ENCODE measurements at regions not wholly inside any gene's neighbourhood (a gene's known extent, or its start where the extent isn't known, plus 50 kb on each side); places are given as distances from the start of the nearest gene placed in this dataset.

- H3K4me1 ChIP-seq (ENCODE audit: insufficient read depth, low read length), result no peaks in the 10 kb centered on the region
- peaks cover 5% of the 10 kb centered on the region for H3K27me3 ChIP-seq (ENCODE audit: insufficient read depth, low read length)
- no peaks in the 10 kb centered on the region for H3K9me3 ChIP-seq (ENCODE audit: low read depth, low read length)
- no peak overlapping the region for H3K4me3 ChIP-seq (ENCODE audit: low read length)
Observed at GRCh38 chr2:611519-611918, 65.7 kb downstream of the TMEM18 start.

- no peaks in the 10 kb centered on the region for H3K27me3 ChIP-seq (ENCODE audit: insufficient read depth, low read length)
- no peaks in the 10 kb centered on the region for H3K9me3 ChIP-seq (ENCODE audit: low read depth, low read length)
- H3K4me1 ChIP-seq (ENCODE audit: insufficient read depth, low read length), result no peaks in the 10 kb centered on the region
- no peak overlapping the region for H3K4me3 ChIP-seq (ENCODE audit: low read length)
Observed at GRCh38 chr2:610491-610890, 66.7 kb downstream of the TMEM18 start.

GRCh38 chr2:609881-610280 is 67.3 kb downstream of the TMEM18 start:
- Histone ChIP-seq H3K9me3 (ENCODE audit: low read depth, low read length) (no peaks in the 10 kb centered on the region), H3K4me1 (ENCODE audit: insufficient read depth, low read length) (no peaks in the 10 kb centered on the region), H3K4me3 (ENCODE audit: low read length) (no peak overlapping the region), H3K27me3 (ENCODE audit: insufficient read depth, low read length) (no peaks in the 10 kb centered on the region)

GRCh38 chr2:609449-609848 is 67.8 kb downstream of the TMEM18 start:
- no peaks in the 10 kb centered on the region for H3K27me3 ChIP-seq (ENCODE audit: insufficient read depth, low read length)
- H3K4me3 ChIP-seq (ENCODE audit: low read length), result no peak overlapping the region
- H3K4me1 ChIP-seq (ENCODE audit: insufficient read depth, low read length), result no peaks in the 10 kb centered on the region
- no peaks in the 10 kb centered on the region for H3K9me3 ChIP-seq (ENCODE audit: low read depth, low read length)

GRCh38 chr2:608711-609110 is 68.5 kb downstream of the TMEM18 start:
- no peaks in the 10 kb centered on the region for H3K4me1 ChIP-seq (ENCODE audit: insufficient read depth, low read length)
- no peak overlapping the region for H3K4me3 ChIP-seq (ENCODE audit: low read length)
- H3K9me3 ChIP-seq (ENCODE audit: low read depth, low read length), result no peaks in the 10 kb centered on the region
- no peaks in the 10 kb centered on the region for H3K27me3 ChIP-seq (ENCODE audit: insufficient read depth, low read length)

GRCh38 chr2:608297-608696 is 68.9 kb downstream of the TMEM18 start:
- H3K4me3 ChIP-seq (ENCODE audit: low read length), result no peak overlapping the region
- no peaks in the 10 kb centered on the region for H3K4me1 ChIP-seq (ENCODE audit: insufficient read depth, low read length)
- no peaks in the 10 kb centered on the region for H3K9me3 ChIP-seq (ENCODE audit: low read depth, low read length)
- H3K27me3 ChIP-seq (ENCODE audit: insufficient read depth, low read length), result no peaks in the 10 kb centered on the region

- H3K9me3 ChIP-seq (ENCODE audit: low read depth, low read length), result no peaks in the 10 kb centered on the region
- no peaks in the 10 kb centered on the region for H3K27me3 ChIP-seq (ENCODE audit: insufficient read depth, low read length)
- no peak overlapping the region for H3K4me3 ChIP-seq (ENCODE audit: low read length)
- no peaks in the 10 kb centered on the region for H3K4me1 ChIP-seq (ENCODE audit: insufficient read depth, low read length)
Observed at GRCh38 chr2:607709-608108, 69.5 kb downstream of the TMEM18 start.

- H3K27me3 ChIP-seq (ENCODE audit: insufficient read depth, low read length), result no peaks in the 10 kb centered on the region
- H3K4me1 ChIP-seq (ENCODE audit: insufficient read depth, low read length), result no peaks in the 10 kb centered on the region
- no peak overlapping the region for H3K4me3 ChIP-seq (ENCODE audit: low read length)
- no peaks in the 10 kb centered on the region for H3K9me3 ChIP-seq (ENCODE audit: low read depth, low read length)
Observed at GRCh38 chr2:607172-607571, 70.0 kb downstream of the TMEM18 start.

GRCh38 chr2:605674-606608 is 71.3 kb downstream of the TMEM18 start:
- Histone ChIP-seq H3K4me3 (ENCODE audit: low read length) (no peak overlapping the region), H3K9me3 (ENCODE audit: low read depth, low read length) (no peaks in the 10 kb centered on the region), H3K4me1 (ENCODE audit: insufficient read depth, low read length) (no peaks in the 10 kb centered on the region), H3K27me3 (ENCODE audit: insufficient read depth, low read length) (no peaks in the 10 kb centered on the region)

- Histone ChIP-seq H3K4me3 (ENCODE audit: low read length) (no peak overlapping the region), H3K4me1 (ENCODE audit: insufficient read depth, low read length) (no peaks in the 10 kb centered on the region), H3K9me3 (ENCODE audit: low read depth, low read length) (no peaks in the 10 kb centered on the region), H3K27me3 (ENCODE audit: insufficient read depth, low read length) (no peaks in the 10 kb centered on the region)
Observed at GRCh38 chr2:604854-605524, 72.2 kb downstream of the TMEM18 start.

- H3K4me1 ChIP-seq (ENCODE audit: insufficient read depth, low read length), result no peaks in the 10 kb centered on the region
- no peak overlapping the region for H3K4me3 ChIP-seq (ENCODE audit: low read length)
- H3K27me3 ChIP-seq (ENCODE audit: insufficient read depth, low read length), result no peaks in the 10 kb centered on the region
- no peaks in the 10 kb centered on the region for H3K9me3 ChIP-seq (ENCODE audit: low read depth, low read length)
Observed at GRCh38 chr2:604385-604784, 72.8 kb downstream of the TMEM18 start.

GRCh38 chr2:603869-604268 is 73.3 kb downstream of the TMEM18 start:
- Histone ChIP-seq H3K4me1 (ENCODE audit: insufficient read depth, low read length) (no peaks in the 10 kb centered on the region), H3K27me3 (ENCODE audit: insufficient read depth, low read length) (no peaks in the 10 kb centered on the region), H3K9me3 (ENCODE audit: low read depth, low read length) (no peaks in the 10 kb centered on the region), H3K4me3 (ENCODE audit: low read length) (no peak overlapping the region)

- no peaks in the 10 kb centered on the region for H3K27me3 ChIP-seq (ENCODE audit: insufficient read depth, low read length)
- no peak overlapping the region for H3K4me3 ChIP-seq (ENCODE audit: low read length)
- no peaks in the 10 kb centered on the region for H3K9me3 ChIP-seq (ENCODE audit: low read depth, low read length)
- H3K4me1 ChIP-seq (ENCODE audit: insufficient read depth, low read length), result no peaks in the 10 kb centered on the region
Observed at GRCh38 chr2:603427-603826, 73.8 kb downstream of the TMEM18 start.

GRCh38 chr2:602571-603359 is 74.4 kb downstream of the TMEM18 start:
- no peaks in the 10 kb centered on the region for H3K9me3 ChIP-seq (ENCODE audit: low read depth, low read length)
- no peak overlapping the region for H3K4me3 ChIP-seq (ENCODE audit: low read length)
- H3K4me1 ChIP-seq (ENCODE audit: insufficient read depth, low read length), result no peaks in the 10 kb centered on the region
- H3K27me3 ChIP-seq (ENCODE audit: insufficient read depth, low read length), result no peaks in the 10 kb centered on the region

- no peaks in the 10 kb centered on the region for H3K4me1 ChIP-seq (ENCODE audit: insufficient read depth, low read length)
Observed at GRCh38 chr2:601806-602455, 75.3 kb downstream of the TMEM18 start.

More at GRCh38 chr2:601806-602455, 75.3 kb downstream of the TMEM18 start:
- Histone ChIP-seq H3K9me3 (ENCODE audit: low read depth, low read length) (no peaks in the 10 kb centered on the region), H3K27me3 (ENCODE audit: insufficient read depth, low read length) (no peaks in the 10 kb centered on the region), H3K4me3 (ENCODE audit: low read length) (no peak overlapping the region)

Data from mononuclear cell (primary cell).